IMR-90 (cell line): ENCODE measurements at regions not wholly inside any gene's neighbourhood (a gene's known extent, or its start where the extent isn't known, plus 50 kb on each side); places are given as distances from the start of the nearest gene placed in this dataset.

ENCODE experiments used
- ATAC-seq: fragments of 200-7000 bp; cut with Tn5 transposase; 2 replicates; pipeline ENCODE4 v1.9.1; 2020; ENCODE audit warnings: low read depth, mild to moderate bottlenecking, moderate library complexity
- BruUV-seq: library from RNA; stranded (reverse); fragments of 400-500 nt; replicated peaks from 2 replicates; lab custom pipeline; 2021; lab: Mats Ljungman, UMichigan
- CTCF ChIA-PET: fragments of 300-600 bp; formaldehyde crosslinking; extraction: SDS; loops from one replicate; lab custom pipeline; 2021; ENCODE audit warnings: antibody characterized with exemption; lab: Yijun Ruan, JAX
- POLR2A ChIA-PET: fragments of 300-600 bp; sonication (Branson Sonifier 250); formaldehyde crosslinking; loops from one replicate; lab custom pipeline; 2022; ENCODE audit warnings: antibody characterized with exemption; ENCODE audit not compliant: unreplicated experiment; lab: Charles Lee
- DNase-seq: peaks from one replicate; pipeline ENCODE4 v3.0.0; 2013
- H2AFZ ChIP-seq: replicated peaks from 2 replicates; pipeline ENCODE3; 2013; ENCODE audit warnings: low read length, mild to moderate bottlenecking; ENCODE audit not compliant: poor library complexity
- H2AK5ac ChIP-seq: 2 replicates; pipeline ENCODE4 v1.6.1; 2013; ENCODE audit warnings: low read depth, low read length, inconsistent platforms
- H2AK9ac ChIP-seq: replicated peaks from 2 replicates; pipeline ENCODE3; 2013; ENCODE audit warnings: mild to moderate bottlenecking, low read depth, low read length, moderate library complexity; ENCODE audit not compliant: poor library complexity
- H2BK120ac ChIP-seq: 2 replicates; pipeline ENCODE4 v1.6.1; 2013; ENCODE audit warnings: low read depth, low read length, inconsistent platforms
- H2BK15ac ChIP-seq: 3 replicates; pipeline ENCODE4 v1.6.1; 2013; ENCODE audit warnings: low read depth, low read length, inconsistent platforms
- H2BK20ac ChIP-seq: 2 replicates; pipeline ENCODE4 v1.6.1; 2013; ENCODE audit warnings: low read depth, mild to moderate bottlenecking, inconsistent platforms, low read length, moderate library complexity
- H2BK5ac ChIP-seq: 2 replicates; pipeline ENCODE4 v1.6.1; 2013; ENCODE audit warnings: mild to moderate bottlenecking, low read depth, low read length, inconsistent platforms; ENCODE audit not compliant: poor library complexity, severe bottlenecking
- H3K14ac ChIP-seq: replicated peaks from 2 replicates; pipeline ENCODE4 v1.6.1; 2013; ENCODE audit warnings: low read depth, low read length, inconsistent platforms
- H3K18ac ChIP-seq: 2 replicates; pipeline ENCODE4 v1.6.1; 2013; ENCODE audit warnings: low read depth, low read length, control low read depth
- H3K23ac ChIP-seq: 2 replicates; pipeline ENCODE4 v1.6.1; 2013; ENCODE audit warnings: low read depth, low read length, inconsistent platforms
- H3K27ac ChIP-seq: 2 replicates; pipeline ENCODE4 v1.5.1; 2013; ENCODE audit warnings: mild to moderate bottlenecking, control low read depth, low read length; ENCODE audit not compliant: insufficient read depth
- H3K27me3 ChIP-seq: 2 replicates; pipeline ENCODE4 v1.6.1; 2013; ENCODE audit warnings: low read length; ENCODE audit not compliant: control insufficient read depth, insufficient read depth
- H3K36me3 ChIP-seq: 2 replicates; pipeline ENCODE4 v1.6.1; 2013; ENCODE audit warnings: low read length, mixed read lengths; ENCODE audit not compliant: control insufficient read depth, insufficient read depth
- H3K4ac ChIP-seq: 2 replicates; pipeline ENCODE4 v1.6.1; 2013; ENCODE audit warnings: low read depth, low read length, inconsistent platforms
- H3K4me1 ChIP-seq: 2 replicates; pipeline ENCODE4 v1.6.1; 2013; ENCODE audit warnings: low read length, mixed read lengths; ENCODE audit not compliant: control insufficient read depth, insufficient read depth
- H3K4me2 ChIP-seq: 2 replicates; pipeline ENCODE4 v1.6.1; 2013; ENCODE audit warnings: low read depth, mild to moderate bottlenecking, control low read depth, low read length, moderate library complexity
- H3K4me3 ChIP-seq: 2 replicates; pipeline ENCODE4 v1.5.1; 2013; ENCODE audit warnings: low read depth, mild to moderate bottlenecking, control low read depth, low read length, moderate library complexity; ENCODE audit not compliant: insufficient read depth
- H3K56ac ChIP-seq: 2 replicates; pipeline ENCODE4 v1.6.1; 2013; ENCODE audit warnings: low read length, inconsistent platforms; ENCODE audit not compliant: insufficient read depth; ENCODE audit errors: extremely low read depth
- H3K79me1 ChIP-seq, 2 experiments: 2 replicates each; pipeline ENCODE4 v1.6.1; 2013; ENCODE audit warnings: low read length in 2 of 2, inconsistent platforms in 1 of 2, low read depth in 1 of 2
- H3K9ac ChIP-seq: 2 replicates; pipeline ENCODE4 v1.6.1; 2013; ENCODE audit warnings: low read depth, low read length, control low read depth
- H3K9me1 ChIP-seq: 2 replicates; pipeline ENCODE4 v1.6.1; 2013; ENCODE audit warnings: low read length, inconsistent platforms; ENCODE audit not compliant: insufficient read depth
- H3K9me3 ChIP-seq: 2 replicates; pipeline ENCODE4 v1.6.1; 2013; ENCODE audit warnings: low read length; ENCODE audit not compliant: control insufficient read depth, insufficient read depth
- H4K20me1 ChIP-seq: 2 replicates; pipeline ENCODE4 v1.6.1; 2013; ENCODE audit warnings: low read length, inconsistent platforms; ENCODE audit not compliant: insufficient read depth
- H4K5ac ChIP-seq: 2 replicates; pipeline ENCODE4 v1.6.1; 2013; ENCODE audit warnings: mild to moderate bottlenecking, low read depth, low read length, control low read depth
- H4K8ac ChIP-seq, 2 experiments: 2 replicates each; pipeline ENCODE4 v1.6.1; 2013; ENCODE audit warnings: low read depth in 2 of 2, low read length in 2 of 2, control low read depth in 1 of 2, inconsistent platforms in 1 of 2
- H4K91ac ChIP-seq: 2 replicates; pipeline ENCODE4 v1.6.1; 2013; ENCODE audit warnings: low read depth, low read length, inconsistent platforms; ENCODE audit not compliant: insufficient read depth
- BHLHE40 ChIP-seq: fragments of 150-350 bp; IDR thresholded peaks from 2 replicates; pipeline ENCODE4 v1.6.1; 2016; ENCODE audit warnings: mild to moderate bottlenecking, low read depth, low read length
- CEBPB ChIP-seq: IDR thresholded peaks from 2 replicates; pipeline ENCODE4 v1.6.1; 2012; ENCODE audit warnings: low read depth, low read length, improper control_type of control experiment
- CHD1 ChIP-seq: IDR thresholded peaks from 2 replicates; pipeline ENCODE4 v1.6.1; 2012; ENCODE audit warnings: low read depth, low read length, improper control_type of control experiment
- CTCF ChIP-seq: conservative IDR thresholded peaks from 2 replicates; pipeline ENCODE4 v1.5.1; 2012; ENCODE audit warnings: mild to moderate bottlenecking, low read depth, low read length, improper control_type of control experiment
- FOS ChIP-seq: fragments of 150-350 bp; IDR thresholded peaks from 2 replicates; pipeline ENCODE4 v1.6.1; 2016; ENCODE audit warnings: low read depth, low read length
- MAFK ChIP-seq: IDR thresholded peaks from 2 replicates; pipeline ENCODE4 v1.6.1; 2012; ENCODE audit warnings: low read depth, low read length, improper control_type of control experiment
- MAZ ChIP-seq: IDR thresholded peaks from 2 replicates; pipeline ENCODE4 v1.6.1; 2012; ENCODE audit warnings: low read depth, mild to moderate bottlenecking, low read length, improper control_type of control experiment, moderate library complexity, borderline replicate concordance
- MXI1 ChIP-seq: IDR thresholded peaks from 2 replicates; pipeline ENCODE4 v1.6.1; 2012; ENCODE audit warnings: low read depth, mild to moderate bottlenecking, low read length, moderate library complexity, borderline replicate concordance
- NFE2L2 ChIP-seq: fragments of 150-350 bp; IDR thresholded peaks from 2 replicates; pipeline ENCODE4 v1.6.1; 2016; ENCODE audit warnings: low read depth, mild to moderate bottlenecking, low read length
- POLR2A ChIP-seq: IDR thresholded peaks from 2 replicates; pipeline ENCODE4 v1.6.1; 2012; ENCODE audit warnings: mild to moderate bottlenecking, low read depth, low read length
- RAD21 ChIP-seq: IDR thresholded peaks from 2 replicates; pipeline ENCODE4 v1.6.1; 2012; ENCODE audit warnings: low read length, improper control_type of control experiment
- RCOR1 ChIP-seq: IDR thresholded peaks from 2 replicates; pipeline ENCODE4 v1.6.1; 2012; ENCODE audit warnings: mild to moderate bottlenecking, low read length, improper control_type of control experiment; ENCODE audit not compliant: insufficient replicate concordance
- RFX5 ChIP-seq: IDR thresholded peaks from 2 replicates; pipeline ENCODE4 v1.8.0; 2012; ENCODE audit warnings: low read depth, mild to moderate bottlenecking, low read length, moderate library complexity
- SMC3 ChIP-seq: fragments of 150-350 bp; IDR thresholded peaks from 2 replicates; pipeline ENCODE4 v1.6.1; 2016; ENCODE audit warnings: low read depth, mild to moderate bottlenecking, antibody characterized with exemption, low read length, moderate library complexity
- WGBS, 2 experiments: methylation state at CpG; one replicate each; pipeline versions ENCODE4 v1.1.5 to v1.1.7; 2013; ENCODE audit warnings: missing lambda C conversion rate in 2 of 2; ENCODE audit not compliant: insufficient read length in 1 of 2; ENCODE audit errors: extremely low coverage in 2 of 2; 5-methylcytosine and 5-hydroxymethylcytosine counted together
- dilution Hi-C: fragments of 300-500 bp; cut with HindIII; formaldehyde crosslinking; loops from one replicate; pipeline ENCODE4 v1.14.3; 2018; ENCODE audit warnings: low sequenced_read_pairs; ENCODE audit not compliant: unreplicated experiment
- in situ Hi-C: fragments of 300-500 bp; cut with MboI; formaldehyde crosslinking; loops from 3 replicates; pipeline ENCODE4 v1.14.3; 2019; ENCODE audit warnings: low sequenced_read_pairs, inconsistent platforms, mixed read lengths
- intact Hi-C: fragments of 100-400 bp; cut with micrococcal nuclease; formaldehyde crosslinking; loops from 2 replicates; pipeline ENCODE4 v1.10.0; 2022
- TF ChIP-seq, protein P1 (sequence below): fragments of 150-350 bp; IDR thresholded peaks from 2 replicates; pipeline ENCODE4 v1.6.1; 2016; ENCODE audit warnings: low read depth, mild to moderate bottlenecking, low read length, moderate library complexity, borderline replicate concordance
- TF ChIP-seq, protein P2 (sequence below): fragments of 150-350 bp; IDR thresholded peaks from 2 replicates; pipeline ENCODE4 v1.6.1; 2017; ENCODE audit warnings: mild to moderate bottlenecking, antibody characterized with exemption, low read length, low read depth

DNA sequence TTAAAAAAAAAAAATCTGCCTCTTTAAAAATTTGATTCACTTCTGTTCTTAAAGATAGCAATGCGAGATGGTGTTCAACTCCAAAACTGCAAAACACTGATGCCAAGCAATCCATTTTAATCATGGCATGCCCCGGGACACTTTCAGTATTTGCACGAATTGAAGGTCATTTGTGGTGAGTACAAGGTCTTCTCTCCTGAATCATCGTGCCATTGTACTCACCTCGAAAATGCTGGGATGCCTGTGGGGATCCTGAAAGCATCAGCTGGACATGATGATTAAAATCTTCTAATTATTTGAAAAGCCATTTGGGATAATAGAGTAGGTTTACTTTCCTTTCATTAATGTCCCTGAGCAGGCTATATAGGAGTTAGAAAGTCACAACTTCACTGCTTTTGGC lies 125.1 kb upstream of the NRP1 start:
- H3K27me3 ChIP-seq = no peaks in the 10 kb centered on the region
- BruUV-seq = no TSS peak
- H2AFZ ChIP-seq = no peak overlapping the region
- ATAC-seq (no peak), DNase-seq (peak; percentile 28)
- 0 out of 2 replicates have a peak, but pooled peaks cover 2% of the 10 kb centered on the region for H3K4me1 ChIP-seq
- no CpG with 5 or more reads among the region's 5 CpGs for WGBS, 2 experiments
- H3K36me3 ChIP-seq = no peaks in the 10 kb centered on the region
- no peaks in the 10 kb centered on the region for H3K9me3 ChIP-seq
- H2AK5ac ChIP-seq = no peak overlapping the region
- no peak overlapping the region for H3K23ac ChIP-seq
- in situ Hi-C loops (no loop called here), intact Hi-C loops (no loop called here), dilution Hi-C loops (no loop called here)
- no peak overlapping the region for H3K4me2 ChIP-seq
- H2BK15ac ChIP-seq = no peak overlapping the region
- TF ChIP-seq, protein P1, sequence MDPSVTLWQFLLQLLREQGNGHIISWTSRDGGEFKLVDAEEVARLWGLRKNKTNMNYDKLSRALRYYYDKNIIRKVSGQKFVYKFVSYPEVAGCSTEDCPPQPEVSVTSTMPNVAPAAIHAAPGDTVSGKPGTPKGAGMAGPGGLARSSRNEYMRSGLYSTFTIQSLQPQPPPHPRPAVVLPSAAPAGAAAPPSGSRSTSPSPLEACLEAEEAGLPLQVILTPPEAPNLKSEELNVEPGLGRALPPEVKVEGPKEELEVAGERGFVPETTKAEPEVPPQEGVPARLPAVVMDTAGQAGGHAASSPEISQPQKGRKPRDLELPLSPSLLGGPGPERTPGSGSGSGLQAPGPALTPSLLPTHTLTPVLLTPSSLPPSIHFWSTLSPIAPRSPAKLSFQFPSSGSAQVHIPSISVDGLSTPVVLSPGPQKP = no peak
- TF ChIP-seq MAFK = no peak
- no peak for TF ChIP-seq CEBPB
- no peak for TF ChIP-seq CHD1
- no peak for TF ChIP-seq NFE2L2
- TF ChIP-seq, protein P2, sequence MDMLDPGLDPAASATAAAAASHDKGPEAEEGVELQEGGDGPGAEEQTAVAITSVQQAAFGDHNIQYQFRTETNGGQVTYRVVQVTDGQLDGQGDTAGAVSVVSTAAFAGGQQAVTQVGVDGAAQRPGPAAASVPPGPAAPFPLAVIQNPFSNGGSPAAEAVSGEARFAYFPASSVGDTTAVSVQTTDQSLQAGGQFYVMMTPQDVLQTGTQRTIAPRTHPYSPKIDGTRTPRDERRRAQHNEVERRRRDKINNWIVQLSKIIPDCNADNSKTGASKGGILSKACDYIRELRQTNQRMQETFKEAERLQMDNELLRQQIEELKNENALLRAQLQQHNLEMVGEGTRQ = no peak
- TF ChIP-seq CTCF = no peak
- TF ChIP-seq RCOR1 = no peak
- no peak for TF ChIP-seq RFX5
- no peak for TF ChIP-seq FOS
- TF ChIP-seq SMC3 = no peak
- TF ChIP-seq RAD21 = no peak
- TF ChIP-seq BHLHE40 = no peak
- no peak for TF ChIP-seq MAZ
- no peak for TF ChIP-seq MXI1
- no peak for TF ChIP-seq POLR2A
- H3K27ac ChIP-seq = no peak overlapping the region
- H3K4ac ChIP-seq = no peak overlapping the region
- no peak overlapping the region for H4K91ac ChIP-seq
- H3K4me3 ChIP-seq = no peak overlapping the region
- no peaks in the 10 kb centered on the region for H4K20me1 ChIP-seq
- ChIA-PET CTCF (interaction anchor here (1.1 kb wide), 1 partner anchor 9 kb away, joined by 3 read pairs; no protein-coding TSS in a partner anchor), POLR2A (no interaction called here)
- H4K5ac ChIP-seq = no peak overlapping the region
- no peak overlapping the region for H2BK5ac ChIP-seq
- no peaks in the 10 kb centered on the region for H3K79me1 ChIP-seq
- no peak overlapping the region for H3K56ac ChIP-seq
- H3K9ac ChIP-seq = no peak overlapping the region
- no peak overlapping the region for H3K18ac ChIP-seq
- H2BK20ac ChIP-seq = no peak overlapping the region
- H4K8ac ChIP-seq = no peak overlapping the region
- H3K14ac ChIP-seq = no peak overlapping the region
- H3K9me1 ChIP-seq = no peaks in the 10 kb centered on the region; the same call in 1 of the 2 replicates
- H2AK9ac ChIP-seq = no peak overlapping the region
- H2BK120ac ChIP-seq = no peak overlapping the region
